ENCODE measurements at regions not wholly inside any gene's neighbourhood (a gene's known extent, or its start where the extent isn't known, plus 50 kb on each side); places are given as distances from the start of the nearest gene placed in this dataset.

- Histone ChIP-seq H3K27ac (no peak overlapping the region), H3K36me3 (no peaks in the 10 kb centered on the region), H3K27me3 (no peaks in the 10 kb centered on the region), H3K4me3 (ENCODE audit: low read depth in 1 of 2, low read length in 1 of 2) (no peak overlapping the region), H3K9me3 (no peaks in the 10 kb centered on the region), H3K4me1 (ENCODE audit: control insufficient read depth in 1 of 2, insufficient read depth in 1 of 2, low read depth in 1 of 2, low read length in 1 of 2) (no peaks in the 10 kb centered on the region)
- TF ChIP-seq CTCF (IDR thresholded peaks at IDR 0.05), result no peak
These were observed 375.3 kb upstream of the XYLT1 start for GRCh38 chr16:17846030-17846429.

GRCh38 chr16:17845031-17845430 is 374.3 kb upstream of the XYLT1 start:
- TF ChIP-seq CTCF (IDR thresholded peaks at IDR 0.05), result no peak
- no peaks in the 10 kb centered on the region for H3K9me3 ChIP-seq

DNA sequence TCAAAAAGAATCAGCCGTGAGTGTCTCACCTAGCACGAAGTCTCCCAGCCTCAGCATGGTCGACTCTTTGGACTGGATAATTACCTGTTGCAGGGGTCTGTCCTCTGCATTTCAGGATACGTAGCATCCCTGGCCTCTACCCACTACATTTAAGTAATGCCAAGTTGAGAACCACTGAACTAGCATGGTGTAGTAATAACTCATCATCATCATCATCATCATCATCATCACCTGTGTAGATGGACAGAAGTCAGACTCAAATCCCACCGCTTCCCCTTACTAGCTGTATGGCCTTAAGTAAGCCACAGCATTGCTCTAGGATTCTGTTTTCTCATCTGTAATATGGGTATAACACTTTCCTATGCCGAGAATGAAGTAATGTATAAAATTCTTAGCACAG is 373.1 kb upstream of the XYLT1 start:
- TF ChIP-seq CTCF (IDR thresholded peaks at IDR 0.05), result no peak

More at GRCh38 chr16:17845031-17845430, 374.3 kb upstream of the XYLT1 start:
- no peak overlapping the region for H3K27ac ChIP-seq
- H3K4me3 ChIP-seq (ENCODE audit: low read depth in 1 of 2, low read length in 1 of 2), result no peak overlapping the region
- H3K27me3 ChIP-seq, result no peaks in the 10 kb centered on the region
- no peaks in the 10 kb centered on the region for H3K4me1 ChIP-seq (ENCODE audit: control insufficient read depth in 1 of 2, insufficient read depth in 1 of 2, low read depth in 1 of 2, low read length in 1 of 2)
- H3K36me3 ChIP-seq, result no peaks in the 10 kb centered on the region

GRCh38 chr16:17839907-17840306 is 369.1 kb upstream of the XYLT1 start:
- H3K4me3 ChIP-seq (ENCODE audit: low read depth in 1 of 2, low read length in 1 of 2), result no peak overlapping the region
- H3K9me3 ChIP-seq, result no peaks in the 10 kb centered on the region
- H3K4me1 ChIP-seq (ENCODE audit: control insufficient read depth in 1 of 2, insufficient read depth in 1 of 2, low read depth in 1 of 2, low read length in 1 of 2), result no peaks in the 10 kb centered on the region
- H3K36me3 ChIP-seq, result no peaks in the 10 kb centered on the region
- no peak overlapping the region for H3K27ac ChIP-seq
- TF ChIP-seq CTCF (IDR thresholded peaks at IDR 0.05), result no peak
- no peaks in the 10 kb centered on the region for H3K27me3 ChIP-seq

More for the DNA sequence above, 373.1 kb upstream of the XYLT1 start:
- Histone ChIP-seq H3K4me3 (ENCODE audit: low read depth in 1 of 2, low read length in 1 of 2) (no peak overlapping the region), H3K36me3 (no peaks in the 10 kb centered on the region), H3K27me3 (no peaks in the 10 kb centered on the region), H3K27ac (no peak overlapping the region), H3K4me1 (ENCODE audit: control insufficient read depth in 1 of 2, insufficient read depth in 1 of 2, low read depth in 1 of 2, low read length in 1 of 2) (no peaks in the 10 kb centered on the region), H3K9me3 (no peaks in the 10 kb centered on the region)

DNA sequence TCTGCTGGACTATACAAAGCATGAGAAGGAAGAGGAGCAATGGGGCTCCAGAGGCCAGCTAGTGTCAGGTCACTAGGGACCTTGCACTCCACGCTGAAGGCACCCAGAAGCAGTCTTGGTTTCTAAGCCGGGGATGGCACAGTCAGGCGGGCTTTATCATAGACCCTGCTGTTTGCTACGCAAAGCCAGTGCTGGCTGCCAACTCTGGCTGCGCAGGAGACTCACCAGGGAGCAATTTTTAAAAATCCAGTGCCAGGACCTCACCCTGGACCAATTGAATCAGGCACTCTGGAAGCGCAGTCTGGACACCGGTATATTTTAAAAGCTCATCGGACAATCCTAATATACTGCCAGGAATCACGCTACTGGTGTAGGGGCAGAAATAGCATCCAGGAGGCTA is 368.5 kb upstream of the XYLT1 start:
- no peaks in the 10 kb centered on the region for H3K9me3 ChIP-seq
- TF ChIP-seq CTCF (IDR thresholded peaks at IDR 0.05), result no peak

More for the DNA sequence above, 368.5 kb upstream of the XYLT1 start:
- Histone ChIP-seq H3K36me3 (no peaks in the 10 kb centered on the region), H3K4me3 (ENCODE audit: low read depth in 1 of 2, low read length in 1 of 2) (no peak overlapping the region), H3K27me3 (no peaks in the 10 kb centered on the region), H3K27ac (no peak overlapping the region), H3K4me1 (ENCODE audit: control insufficient read depth in 1 of 2, insufficient read depth in 1 of 2, low read depth in 1 of 2, low read length in 1 of 2) (no peaks in the 10 kb centered on the region)

Data from neutrophil (primary cell).